ENCODE measurements at regions not wholly inside any gene's neighbourhood (a gene's known extent, or its start where the extent isn't known, plus 50 kb on each side); places are given as distances from the start of the nearest gene placed in this dataset.

DNA sequence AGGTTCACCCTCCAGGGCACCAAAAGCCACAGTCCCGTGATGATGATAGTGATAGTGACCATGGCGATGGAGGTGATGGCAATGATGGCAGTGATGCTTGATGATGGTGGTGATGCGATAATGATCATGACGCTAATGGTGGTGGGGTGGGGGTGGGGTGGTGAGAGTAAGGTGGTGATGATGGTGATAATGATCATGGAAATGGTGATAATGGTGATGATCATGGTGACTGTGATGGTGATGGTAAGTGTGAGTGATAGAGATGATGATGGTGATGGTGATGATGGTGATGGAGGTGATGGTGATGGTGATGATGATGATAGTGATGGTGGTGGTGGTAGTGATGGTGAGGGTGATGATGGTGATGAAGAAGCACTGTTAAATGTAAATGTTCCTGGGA is 96.9 kb downstream of the SYNE3 start:
- in situ Hi-C loops (cut with MboI) (no loop called here), intact Hi-C loops (cut with micrococcal nuclease; ENCODE audit: unreplicated experiment) (no loop called here)
- TF ChIP-seq SREBF1 (IDR thresholded peaks at IDR 0.05; ENCODE audit: low read length) (no peak), FOS (IDR thresholded peaks at IDR 0.05; ENCODE audit: borderline replicate concordance, extremely low read depth, insufficient read length) (no peak), SUPT20H (IDR thresholded peaks at IDR 0.05; ENCODE audit: borderline replicate concordance, control insufficient read depth, low read depth, low read length) (no peak), HDAC2 (IDR thresholded peaks at IDR 0.05) (no peak), NR2F1 (conservative IDR thresholded peaks at IDR 0.05) (no peak), MEF2A (IDR thresholded peaks at IDR 0.05; ENCODE audit: insufficient read depth, low read depth, low read length) (no peak)
- TF ChIP-seq, protein P1, sequence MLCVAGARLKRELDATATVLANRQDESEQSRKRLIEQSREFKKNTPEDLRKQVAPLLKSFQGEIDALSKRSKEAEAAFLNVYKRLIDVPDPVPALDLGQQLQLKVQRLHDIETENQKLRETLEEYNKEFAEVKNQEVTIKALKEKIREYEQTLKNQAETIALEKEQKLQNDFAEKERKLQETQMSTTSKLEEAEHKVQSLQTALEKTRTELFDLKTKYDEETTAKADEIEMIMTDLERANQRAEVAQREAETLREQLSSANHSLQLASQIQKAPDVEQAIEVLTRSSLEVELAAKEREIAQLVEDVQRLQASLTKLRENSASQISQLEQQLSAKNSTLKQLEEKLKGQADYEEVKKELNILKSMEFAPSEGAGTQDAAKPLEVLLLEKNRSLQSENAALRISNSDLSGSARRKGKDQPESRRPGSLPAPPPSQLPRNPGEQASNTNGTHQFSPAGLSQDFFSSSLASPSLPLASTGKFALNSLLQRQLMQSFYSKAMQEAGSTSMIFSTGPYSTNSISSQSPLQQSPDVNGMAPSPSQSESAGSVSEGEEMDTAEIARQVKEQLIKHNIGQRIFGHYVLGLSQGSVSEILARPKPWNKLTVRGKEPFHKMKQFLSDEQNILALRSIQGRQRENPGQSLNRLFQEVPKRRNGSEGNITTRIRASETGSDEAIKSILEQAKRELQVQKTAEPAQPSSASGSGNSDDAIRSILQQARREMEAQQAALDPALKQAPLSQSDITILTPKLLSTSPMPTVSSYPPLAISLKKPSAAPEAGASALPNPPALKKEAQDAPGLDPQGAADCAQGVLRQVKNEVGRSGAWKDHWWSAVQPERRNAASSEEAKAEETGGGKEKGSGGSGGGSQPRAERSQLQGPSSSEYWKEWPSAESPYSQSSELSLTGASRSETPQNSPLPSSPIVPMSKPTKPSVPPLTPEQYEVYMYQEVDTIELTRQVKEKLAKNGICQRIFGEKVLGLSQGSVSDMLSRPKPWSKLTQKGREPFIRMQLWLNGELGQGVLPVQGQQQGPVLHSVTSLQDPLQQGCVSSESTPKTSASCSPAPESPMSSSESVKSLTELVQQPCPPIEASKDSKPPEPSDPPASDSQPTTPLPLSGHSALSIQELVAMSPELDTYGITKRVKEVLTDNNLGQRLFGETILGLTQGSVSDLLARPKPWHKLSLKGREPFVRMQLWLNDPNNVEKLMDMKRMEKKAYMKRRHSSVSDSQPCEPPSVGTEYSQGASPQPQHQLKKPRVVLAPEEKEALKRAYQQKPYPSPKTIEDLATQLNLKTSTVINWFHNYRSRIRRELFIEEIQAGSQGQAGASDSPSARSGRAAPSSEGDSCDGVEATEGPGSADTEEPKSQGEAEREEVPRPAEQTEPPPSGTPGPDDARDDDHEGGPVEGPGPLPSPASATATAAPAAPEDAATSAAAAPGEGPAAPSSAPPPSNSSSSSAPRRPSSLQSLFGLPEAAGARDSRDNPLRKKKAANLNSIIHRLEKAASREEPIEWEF (IDR thresholded peaks at IDR 0.05; ENCODE audit: insufficient replicate concordance, low read depth, low read length): no peak
- TF ChIP-seq, protein P2, sequence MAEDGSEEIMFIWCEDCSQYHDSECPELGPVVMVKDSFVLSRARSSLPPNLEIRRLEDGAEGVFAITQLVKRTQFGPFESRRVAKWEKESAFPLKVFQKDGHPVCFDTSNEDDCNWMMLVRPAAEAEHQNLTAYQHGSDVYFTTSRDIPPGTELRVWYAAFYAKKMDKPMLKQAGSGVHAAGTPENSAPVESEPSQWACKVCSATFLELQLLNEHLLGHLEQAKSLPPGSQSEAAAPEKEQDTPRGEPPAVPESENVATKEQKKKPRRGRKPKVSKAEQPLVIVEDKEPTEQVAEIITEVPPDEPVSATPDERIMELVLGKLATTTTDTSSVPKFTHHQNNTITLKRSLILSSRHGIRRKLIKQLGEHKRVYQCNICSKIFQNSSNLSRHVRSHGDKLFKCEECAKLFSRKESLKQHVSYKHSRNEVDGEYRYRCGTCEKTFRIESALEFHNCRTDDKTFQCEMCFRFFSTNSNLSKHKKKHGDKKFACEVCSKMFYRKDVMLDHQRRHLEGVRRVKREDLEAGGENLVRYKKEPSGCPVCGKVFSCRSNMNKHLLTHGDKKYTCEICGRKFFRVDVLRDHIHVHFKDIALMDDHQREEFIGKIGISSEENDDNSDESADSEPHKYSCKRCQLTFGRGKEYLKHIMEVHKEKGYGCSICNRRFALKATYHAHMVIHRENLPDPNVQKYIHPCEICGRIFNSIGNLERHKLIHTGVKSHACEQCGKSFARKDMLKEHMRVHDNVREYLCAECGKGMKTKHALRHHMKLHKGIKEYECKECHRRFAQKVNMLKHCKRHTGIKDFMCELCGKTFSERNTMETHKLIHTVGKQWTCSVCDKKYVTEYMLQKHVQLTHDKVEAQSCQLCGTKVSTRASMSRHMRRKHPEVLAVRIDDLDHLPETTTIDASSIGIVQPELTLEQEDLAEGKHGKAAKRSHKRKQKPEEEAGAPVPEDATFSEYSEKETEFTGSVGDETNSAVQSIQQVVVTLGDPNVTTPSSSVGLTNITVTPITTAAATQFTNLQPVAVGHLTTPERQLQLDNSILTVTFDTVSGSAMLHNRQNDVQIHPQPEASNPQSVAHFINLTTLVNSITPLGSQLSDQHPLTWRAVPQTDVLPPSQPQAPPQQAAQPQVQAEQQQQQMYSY (CRISPR knock-in tag; IDR thresholded peaks at IDR 0.05): no peak
- TF ChIP-seq, protein P3, sequence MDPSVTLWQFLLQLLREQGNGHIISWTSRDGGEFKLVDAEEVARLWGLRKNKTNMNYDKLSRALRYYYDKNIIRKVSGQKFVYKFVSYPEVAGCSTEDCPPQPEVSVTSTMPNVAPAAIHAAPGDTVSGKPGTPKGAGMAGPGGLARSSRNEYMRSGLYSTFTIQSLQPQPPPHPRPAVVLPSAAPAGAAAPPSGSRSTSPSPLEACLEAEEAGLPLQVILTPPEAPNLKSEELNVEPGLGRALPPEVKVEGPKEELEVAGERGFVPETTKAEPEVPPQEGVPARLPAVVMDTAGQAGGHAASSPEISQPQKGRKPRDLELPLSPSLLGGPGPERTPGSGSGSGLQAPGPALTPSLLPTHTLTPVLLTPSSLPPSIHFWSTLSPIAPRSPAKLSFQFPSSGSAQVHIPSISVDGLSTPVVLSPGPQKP (IDR thresholded peaks at IDR 0.05; ENCODE audit: low read depth, low read length): no peak
- TF ChIP-seq, protein P4, sequence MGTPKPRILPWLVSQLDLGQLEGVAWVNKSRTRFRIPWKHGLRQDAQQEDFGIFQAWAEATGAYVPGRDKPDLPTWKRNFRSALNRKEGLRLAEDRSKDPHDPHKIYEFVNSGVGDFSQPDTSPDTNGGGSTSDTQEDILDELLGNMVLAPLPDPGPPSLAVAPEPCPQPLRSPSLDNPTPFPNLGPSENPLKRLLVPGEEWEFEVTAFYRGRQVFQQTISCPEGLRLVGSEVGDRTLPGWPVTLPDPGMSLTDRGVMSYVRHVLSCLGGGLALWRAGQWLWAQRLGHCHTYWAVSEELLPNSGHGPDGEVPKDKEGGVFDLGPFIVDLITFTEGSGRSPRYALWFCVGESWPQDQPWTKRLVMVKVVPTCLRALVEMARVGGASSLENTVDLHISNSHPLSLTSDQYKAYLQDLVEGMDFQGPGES (IDR thresholded peaks at IDR 0.05): no peak
- TF ChIP-seq, protein P5, sequence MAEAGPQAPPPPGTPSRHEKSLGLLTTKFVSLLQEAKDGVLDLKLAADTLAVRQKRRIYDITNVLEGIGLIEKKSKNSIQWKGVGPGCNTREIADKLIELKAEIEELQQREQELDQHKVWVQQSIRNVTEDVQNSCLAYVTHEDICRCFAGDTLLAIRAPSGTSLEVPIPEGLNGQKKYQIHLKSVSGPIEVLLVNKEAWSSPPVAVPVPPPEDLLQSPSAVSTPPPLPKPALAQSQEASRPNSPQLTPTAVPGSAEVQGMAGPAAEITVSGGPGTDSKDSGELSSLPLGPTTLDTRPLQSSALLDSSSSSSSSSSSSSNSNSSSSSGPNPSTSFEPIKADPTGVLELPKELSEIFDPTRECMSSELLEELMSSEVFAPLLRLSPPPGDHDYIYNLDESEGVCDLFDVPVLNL (IDR thresholded peaks at IDR 0.05; ENCODE audit: low read depth, low read length): no peak
- Histone ChIP-seq H3K9ac (ENCODE audit: control insufficient read depth, insufficient read depth, low read length) (no peak overlapping the region), H3K9me3 (replicated peaks; ENCODE audit: control insufficient read depth, insufficient read depth, low read length) (no peaks in the 10 kb centered on the region; the same call in 2 of the 3 replicates), H3K4me1 (ENCODE audit: control insufficient read depth, insufficient read depth, low read length) (no peaks in the 10 kb centered on the region), H3K27me3 (replicated peaks in 1 of 2; ENCODE audit: control insufficient read depth in 2 of 2, insufficient read depth in 2 of 2, low read length in 1 of 2) (no peaks in the 10 kb centered on the region), H3K79me2 (ENCODE audit: control insufficient read depth, insufficient read depth, low read length) (no peaks in the 10 kb centered on the region), H3K27ac (ENCODE audit: control insufficient read depth, insufficient read depth) (no peak overlapping the region), H3K4me2 (ENCODE audit: control insufficient read depth, insufficient read depth) (no peak overlapping the region), H2AFZ (ENCODE audit: control insufficient read depth, low read depth, low read length) (no peak overlapping the region), H3K4me3 (no peak overlapping the region), H4K20me1 (ENCODE audit: control insufficient read depth, insufficient read depth) (no peaks in the 10 kb centered on the region), H3K36me3 (ENCODE audit: control insufficient read depth in 2 of 2, insufficient read depth in 2 of 2, low read length in 1 of 2) (peaks cover 12 to 24% of the 10 kb centered on the region in 2 experiments; a peak in 3 of 4 replicates)
- FAIRE-seq (no peak), ATAC-seq (no peak), DNase-seq (ENCODE audit: low read depth, low spot score) (no peak)
- ChIA-PET RAD21 (ENCODE audit: unreplicated experiment) (no interaction called here), CTCF (interaction anchor here (0.8 kb wide), 1 partner anchor 382 kb away, joined by 3 read pairs; no protein-coding TSS in a partner anchor), POLR2A (no interaction called here), SMC1A (ENCODE audit: uncharacterized antibody, unreplicated experiment) (no interaction called here)
- 97% methylated on average over 4 of the region's 4 CpGs for WGBS (ENCODE audit: insufficient coverage, insufficient replicate concordance, low lambda C conversion rate, missing lambda C conversion rate)
- BruUV-seq (replicated peaks): no TSS peak

Data from GM12878 (cell line).